RKO (cell line): ENCODE measurements at regions not wholly inside any gene's neighbourhood (a gene's known extent, or its start where the extent isn't known, plus 50 kb on each side); places are given as distances from the start of the nearest gene placed in this dataset.

ENCODE experiments used
- DNase-seq: peaks from one replicate; pipeline ENCODE4 v3.0.0-alpha.2; 2016; ENCODE audit warnings: low spot score

GRCh38 chr2:162945785-162946184, 107.2 kb upstream of the KCNH7 start:
- no peak for DNase-seq

- no peak for DNase-seq
Observed at GRCh38 chr2:162938387-162938786, 99.8 kb upstream of the KCNH7 start.

GRCh38 chr2:162934191-162934590, 95.6 kb upstream of the KCNH7 start:
- DNase-seq = no peak

GRCh38 chr2:162932416-162932815, 93.8 kb upstream of the KCNH7 start:
- DNase-seq = no peak

- DNase-seq = no peak
Observed at GRCh38 chr2:162929571-162929970, 91.0 kb upstream of the KCNH7 start.

- no peak for DNase-seq
Observed at GRCh38 chr2:162928356-162928755, 89.8 kb upstream of the KCNH7 start.

- DNase-seq = no peak
Observed at GRCh38 chr2:162926907-162927306, 88.3 kb upstream of the KCNH7 start.

- DNase-seq = peak; percentile 74
Observed at GRCh38 chr2:162926501-162926900, 87.9 kb upstream of the KCNH7 start.

- no peak for DNase-seq
Observed at GRCh38 chr2:162925595-162925994, 87.0 kb upstream of the KCNH7 start.

- DNase-seq = no peak
Observed at GRCh38 chr2:162919111-162919510, 80.5 kb upstream of the KCNH7 start.

GRCh38 chr2:162917626-162918025, 79.1 kb upstream of the KCNH7 start:
- DNase-seq = no peak

- DNase-seq = no peak
Observed at GRCh38 chr2:162916286-162916801, 77.8 kb upstream of the KCNH7 start.

- no peak for DNase-seq
Observed at GRCh38 chr2:162915858-162916257, 77.3 kb upstream of the KCNH7 start.

GRCh38 chr2:162914161-162914560, 75.6 kb upstream of the KCNH7 start:
- no peak for DNase-seq

GRCh38 chr2:162912787-162913186, 74.2 kb upstream of the KCNH7 start:
- no peak for DNase-seq

- no peak for DNase-seq
Observed at GRCh38 chr2:162908567-162908966, 70.0 kb upstream of the KCNH7 start.

GRCh38 chr2:162890690-162891311, 52.2 kb upstream of the KCNH7 start:
- DNase-seq = peak; percentile 69

GRCh38 chr2:162888652-162889051, 50.1 kb upstream of the KCNH7 start:
- no peak for DNase-seq
